Spleen (tissue), 7 donors: ENCODE measurements at regions not wholly inside any gene's neighbourhood (a gene's known extent, or its start where the extent isn't known, plus 50 kb on each side); places are given as distances from the start of the nearest gene placed in this dataset.

Experiments
- CTCF ChIP-seq, 11 experiments: fragments of 200-600 bp in 7 of 11; fragments of 450-650 bp in 4 of 11; sonication (generic) in 4 of 11; IDR thresholded peaks in 8 of 11; conservative IDR thresholded peaks in 3 of 11; 1 replicate in 7 of 11; 2 replicates in 4 of 11; pipeline versions ENCODE4 v1.4.0 to v1.8.0; 2016 to 2021; ENCODE audit warnings: antibody characterized with exemption in 11 of 11, inconsistent platforms in 4 of 11, mild to moderate bottlenecking in 1 of 11
- POLR2A ChIP-seq, 3 donors: fragments of 450-650 bp; IDR thresholded peaks; one replicate each; pipeline ENCODE4 v1.5.1; 2017; ENCODE audit warnings: antibody characterized with exemption in 3 of 3, mild to moderate bottlenecking in 1 of 3
- donor health status: DM: no; HTN: no; CAD: no; lungs with moderate emphysema.
- donor health status: DM: no; HTN: no; CAD: no.
- donor health status: DM: no; HTN: no; CAD: no.

GRCh38 chr9:89718651-89719050 is 113.8 kb downstream of the GADD45G start:
- TF ChIP-seq CTCF (IDR thresholded peaks at IDR 0.05 in 8 of 11, conservative IDR thresholded peaks at IDR 0.05 in 3 of 11) (no peak), POLR2A (IDR thresholded peaks at IDR 0.05) (no peak)
